Hematopoietic multipotent progenitor cell treated with erythropoietin and hydrocortisone succinate and interleukin-3 and kit ligand, for 4 days (in vitro differentiated cells): ENCODE measurements at regions not wholly inside any gene's neighbourhood (a gene's known extent, or its start where the extent isn't known, plus 50 kb on each side); places are given as distances from the start of the nearest gene placed in this dataset.

Source experiments
- DNase-seq: peaks from one replicate; pipeline ENCODE4 v3.0.0-alpha.2; 2015

DNA sequence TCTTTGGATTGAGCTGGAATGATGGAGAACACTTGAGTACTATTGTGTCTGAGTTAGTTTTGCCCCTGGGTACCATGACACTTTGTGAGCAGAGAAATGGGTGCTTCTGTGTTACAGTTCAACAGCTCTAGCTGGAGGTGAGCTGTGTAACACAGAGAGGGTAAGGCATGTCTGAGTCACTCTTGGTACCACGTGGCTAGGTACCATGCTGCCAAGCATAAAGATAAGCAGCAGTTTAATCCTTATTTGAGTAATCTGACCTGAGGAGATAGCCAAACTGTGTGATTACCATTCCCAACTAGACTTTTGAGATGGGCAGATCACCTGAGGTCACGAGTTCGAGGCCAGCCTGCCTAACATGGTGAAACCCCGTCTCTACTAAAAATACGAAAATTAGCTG, 122.0 kb downstream of the OLFM4 start:
- no peak for DNase-seq

DNA sequence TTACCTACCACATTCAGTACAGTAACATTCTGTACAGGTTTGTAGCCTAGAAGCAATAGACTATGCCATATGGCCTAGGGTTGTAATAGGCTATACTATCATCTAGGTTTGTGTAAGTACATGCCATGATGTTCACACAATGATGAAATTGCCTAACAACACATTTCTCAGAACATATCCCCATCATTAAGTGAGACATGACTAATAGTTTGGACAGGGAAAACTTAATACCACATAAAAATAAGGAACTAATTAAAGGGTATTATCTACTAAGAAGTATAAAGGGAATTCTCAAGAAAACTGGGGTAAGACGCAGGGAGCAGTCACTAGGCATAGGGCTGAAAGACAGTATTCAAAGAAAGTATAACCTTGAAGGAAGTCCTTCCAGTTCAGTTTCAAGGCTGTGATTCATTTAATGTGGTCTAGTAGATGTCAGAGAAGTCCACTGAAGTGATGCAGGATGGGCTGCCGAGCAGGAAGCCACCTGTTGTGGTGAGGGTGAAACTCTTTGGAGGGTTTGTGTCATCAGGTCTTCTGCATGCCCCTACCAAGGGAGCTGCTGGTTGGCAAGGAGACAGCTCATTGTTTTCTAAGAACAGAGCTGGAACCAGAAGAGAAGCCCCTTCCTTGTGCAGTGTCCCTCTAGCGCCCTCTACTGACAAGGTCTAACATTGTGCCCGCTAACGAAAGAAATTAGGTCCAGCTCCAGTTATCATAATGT, 122.9 kb downstream of the OLFM4 start:
- DNase-seq: peak; percentile 75

DNA sequence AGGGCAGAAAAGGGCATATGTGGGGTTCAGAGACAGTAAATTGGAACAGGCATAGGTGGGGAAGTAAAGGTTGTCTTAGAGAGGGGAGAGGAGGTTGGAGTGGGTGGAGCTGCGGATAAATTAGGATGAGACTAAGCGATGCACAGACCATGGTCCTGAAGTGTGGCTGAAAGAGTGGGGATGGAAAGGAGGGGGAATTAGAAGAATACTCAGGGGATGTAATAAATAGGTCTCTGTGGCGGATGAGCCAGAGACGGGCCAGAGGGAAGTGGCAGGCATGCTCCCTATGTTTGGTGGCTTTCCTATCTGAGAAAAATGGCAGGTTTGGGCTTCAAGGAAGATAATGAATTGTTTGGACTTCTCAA, 123.4 kb downstream of the OLFM4 start:
- no peak for DNase-seq

DNA sequence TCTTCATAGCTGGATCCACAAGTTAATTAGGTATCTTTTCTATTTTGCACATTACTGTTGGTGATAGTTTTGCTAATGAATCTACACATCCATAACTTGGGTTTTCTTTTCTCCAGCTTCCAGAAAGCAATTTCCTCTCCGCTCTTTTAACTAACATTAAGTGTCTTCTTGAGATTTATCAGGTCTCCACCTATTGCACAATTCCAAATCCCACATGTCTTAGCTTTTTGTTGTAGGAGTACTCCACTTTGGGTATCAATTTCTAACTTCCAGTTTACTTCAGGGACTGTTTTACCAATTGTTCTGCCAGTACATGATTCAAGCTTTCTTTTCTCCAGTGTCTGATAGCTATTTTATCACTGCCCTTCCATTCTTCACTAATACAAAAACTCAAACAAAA, 129.6 kb downstream of the OLFM4 start:
- DNase-seq: no peak

DNA sequence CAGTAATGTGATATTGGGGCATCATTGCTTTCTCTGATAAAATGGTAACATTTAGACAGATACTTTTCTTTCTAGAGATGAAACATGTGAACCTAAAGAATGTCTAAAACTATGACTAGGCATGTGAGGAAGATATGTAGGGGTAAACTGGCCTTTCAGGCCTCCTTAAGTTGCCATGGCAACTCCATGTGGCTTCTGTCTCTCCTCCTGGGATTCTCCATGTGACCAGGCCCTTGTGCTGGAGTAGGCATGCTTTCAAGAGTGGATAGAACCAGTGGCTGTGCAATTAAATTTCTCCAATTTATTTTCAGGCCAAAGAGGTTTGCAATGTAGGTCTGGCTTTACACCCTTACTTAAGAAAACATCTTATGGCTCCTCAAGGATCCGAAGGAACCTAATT, 130.8 kb downstream of the OLFM4 start:
- no peak for DNase-seq

DNA sequence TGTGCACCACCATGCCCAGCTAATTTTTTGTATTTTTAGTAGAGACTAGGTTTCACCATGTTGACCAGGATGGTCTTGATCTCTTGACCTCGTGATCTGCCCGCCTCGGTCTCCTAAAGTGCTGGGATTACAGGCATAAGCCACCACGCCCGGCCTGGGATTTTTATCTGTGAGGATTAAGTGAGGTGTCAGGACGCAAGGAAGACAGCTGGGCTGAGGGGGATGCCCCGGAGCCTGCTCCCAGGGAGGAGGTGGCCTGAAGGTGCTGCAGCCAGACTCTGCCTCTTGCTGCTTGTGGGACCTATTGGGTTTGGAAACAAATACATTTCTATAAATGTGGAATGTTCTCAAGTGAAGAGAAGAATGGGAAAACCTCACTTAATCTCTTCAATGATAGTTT, 131.6 kb downstream of the OLFM4 start:
- no peak for DNase-seq

DNA sequence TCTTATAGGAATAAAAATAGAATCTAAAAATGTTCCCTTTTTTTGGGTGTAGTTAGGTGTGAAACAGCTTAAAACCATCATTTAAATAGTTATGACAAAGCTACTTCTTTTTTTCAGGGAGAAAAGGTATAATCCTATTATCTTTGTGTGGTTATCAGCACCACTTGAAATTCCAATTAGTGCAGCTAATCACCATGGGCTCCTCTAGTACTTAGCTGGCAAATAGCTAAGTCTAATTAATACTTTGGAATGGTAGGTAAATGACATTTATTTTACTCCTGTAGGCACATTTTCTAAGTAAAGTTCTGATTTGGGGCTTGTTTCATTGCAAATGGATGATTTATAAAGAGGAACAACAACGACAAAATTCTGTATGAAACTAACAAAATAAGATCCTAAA, 132.6 kb downstream of the OLFM4 start:
- DNase-seq: no peak

DNA sequence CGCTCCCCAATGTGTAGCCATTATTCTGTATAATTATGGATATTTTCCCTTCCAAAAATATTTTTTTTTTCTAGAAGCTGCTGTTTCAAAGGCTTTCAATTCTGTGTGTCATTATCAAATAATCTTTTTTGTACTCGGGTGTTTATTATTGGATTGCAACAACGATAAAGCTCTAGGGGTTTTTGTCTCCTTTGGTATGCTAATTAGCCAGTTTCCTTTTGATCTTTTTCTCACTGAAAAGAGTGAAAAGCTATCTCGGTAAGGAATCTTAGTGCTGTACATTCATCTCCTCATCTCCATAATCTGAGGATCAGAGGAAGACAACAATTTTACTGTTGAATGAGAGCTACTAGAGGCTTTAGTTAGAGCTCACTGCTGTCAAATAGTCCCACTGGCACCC, 136.6 kb downstream of the OLFM4 start:
- no peak for DNase-seq

DNA sequence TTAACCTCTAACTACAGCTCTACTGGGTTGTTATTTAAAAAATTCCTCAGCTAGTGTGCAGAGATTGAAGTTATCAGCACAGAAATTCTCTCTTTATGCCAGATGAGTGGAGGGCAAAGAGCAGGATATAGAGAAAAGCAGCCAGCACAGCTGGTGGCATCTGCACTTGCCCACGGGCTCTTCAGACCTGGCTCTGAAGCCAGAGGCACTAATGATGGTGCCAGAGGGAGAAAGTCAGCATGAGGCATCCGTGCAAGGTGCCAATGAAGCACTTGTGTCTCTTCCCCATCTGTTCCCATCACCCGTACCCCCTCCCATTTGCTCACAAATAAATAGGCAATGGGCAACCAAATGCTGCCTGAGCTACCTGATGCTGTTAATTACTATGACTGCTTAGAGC, 138.9 kb downstream of the OLFM4 start:
- DNase-seq: no peak

DNA sequence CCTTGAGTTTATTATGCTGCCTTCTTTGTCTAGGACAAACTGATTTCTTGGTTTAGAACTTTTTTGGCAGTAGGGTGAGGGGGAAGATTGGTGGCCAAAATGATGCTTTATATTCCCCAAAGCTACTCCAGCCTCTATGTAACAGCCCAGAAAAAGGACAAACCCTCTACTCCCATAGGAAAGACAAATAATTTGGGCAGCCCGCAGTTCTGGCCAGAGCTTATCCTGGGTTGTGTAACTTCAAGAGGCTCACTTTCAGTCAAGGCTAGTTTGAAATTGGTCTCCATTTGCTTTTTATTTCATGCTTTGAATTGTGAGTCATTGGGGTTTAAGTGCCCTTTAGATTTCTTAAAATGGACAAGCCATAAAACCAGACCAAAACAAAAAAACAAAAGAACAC, 142.3 kb downstream of the OLFM4 start:
- DNase-seq: no peak

DNA sequence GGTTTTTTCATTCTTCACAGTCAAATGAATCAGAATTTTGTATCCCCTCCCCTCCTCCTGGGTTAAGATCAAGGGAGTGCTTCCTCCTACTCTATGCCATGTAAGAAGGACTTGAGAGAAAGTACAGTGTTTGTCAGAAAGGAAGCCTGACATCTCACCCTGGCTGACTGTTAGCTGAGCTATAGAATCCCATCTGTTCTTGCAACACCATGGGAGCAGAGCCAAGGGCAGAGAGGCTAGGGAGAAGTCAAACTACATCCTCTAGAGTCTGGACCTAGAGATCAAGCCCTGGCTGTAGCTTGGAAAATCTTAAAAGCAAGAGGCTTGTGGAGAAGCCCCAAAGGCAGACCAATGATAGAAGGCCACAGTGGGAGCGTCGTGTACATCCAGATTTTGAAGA, 145.9 kb downstream of the OLFM4 start:
- DNase-seq: no peak

DNA sequence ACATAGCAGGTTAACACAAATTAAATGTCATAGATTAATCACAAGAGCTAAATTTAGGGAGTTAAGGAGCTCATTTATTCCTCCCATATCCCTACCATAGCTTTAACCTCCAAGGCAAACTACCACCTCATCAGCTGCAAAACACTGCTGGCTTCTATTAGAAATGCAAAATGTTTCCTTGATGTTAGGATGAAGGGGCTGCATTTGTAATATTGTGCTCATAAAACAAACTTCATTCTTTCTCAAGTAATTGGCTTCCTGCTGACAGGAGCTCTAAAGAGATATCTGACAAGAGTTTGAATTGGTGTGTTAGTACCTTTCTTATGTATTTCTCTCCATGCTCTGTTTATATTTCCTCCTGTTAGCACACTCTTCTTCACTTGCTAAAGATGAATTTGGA, 152.1 kb downstream of the OLFM4 start:
- DNase-seq: no peak

DNA sequence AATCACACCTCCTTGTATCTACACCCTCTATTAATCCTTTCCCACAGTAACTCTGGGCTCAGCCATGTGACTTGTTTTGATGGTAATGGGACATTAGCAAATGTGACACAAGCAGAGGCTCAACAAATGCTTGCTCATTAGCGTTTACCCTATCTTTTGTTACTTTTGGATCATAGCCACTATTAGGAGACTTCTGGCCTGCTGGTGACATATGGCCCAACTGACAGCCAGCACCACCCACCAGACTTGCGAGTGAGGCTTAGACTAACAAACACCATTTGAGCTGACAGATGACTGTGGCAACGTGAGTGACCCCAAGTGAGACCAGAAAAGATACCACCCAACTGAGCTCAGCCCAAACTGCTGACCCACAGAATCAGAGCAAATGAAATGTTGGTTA, 154.1 kb downstream of the OLFM4 start:
- DNase-seq: no peak

DNA sequence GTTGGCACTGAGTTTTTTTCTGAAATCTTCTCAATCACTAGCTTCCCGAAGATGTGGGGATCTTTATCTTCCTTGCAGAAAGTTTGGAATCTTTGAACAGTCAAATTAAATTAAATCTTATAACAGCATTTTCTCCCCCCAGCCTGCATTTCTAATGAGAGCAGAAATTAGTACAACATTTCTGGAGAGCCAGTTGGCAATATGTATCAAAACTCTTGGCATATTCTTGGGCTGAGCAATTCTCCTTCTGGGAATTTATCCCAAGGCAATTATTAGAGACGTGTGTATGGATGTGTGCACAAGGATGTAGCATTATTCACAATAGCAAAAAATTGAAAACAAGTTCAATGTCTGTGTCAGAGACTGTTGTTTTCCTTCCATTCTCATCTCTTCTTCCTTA, 159.5 kb downstream of the OLFM4 start:
- DNase-seq: no peak

DNA sequence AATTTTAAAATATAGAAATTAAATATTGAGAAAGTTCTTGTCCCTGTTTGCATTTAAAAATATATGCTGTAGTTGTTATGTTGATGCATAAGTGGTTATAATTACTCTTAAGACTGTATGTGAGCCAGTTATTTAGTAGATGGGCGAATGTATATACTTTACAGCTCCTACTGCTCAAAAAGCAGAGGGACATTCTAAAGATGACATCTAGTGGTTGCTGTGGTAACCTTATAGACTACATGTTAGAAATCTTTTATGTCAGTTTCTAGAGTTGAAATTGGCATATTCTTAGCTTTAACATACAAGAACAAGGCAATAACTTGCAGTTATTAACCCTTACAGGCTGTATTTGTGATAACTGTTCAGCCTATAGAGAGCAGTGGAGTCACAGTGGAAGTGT, 160.5 kb downstream of the OLFM4 start:
- DNase-seq: no peak

DNA sequence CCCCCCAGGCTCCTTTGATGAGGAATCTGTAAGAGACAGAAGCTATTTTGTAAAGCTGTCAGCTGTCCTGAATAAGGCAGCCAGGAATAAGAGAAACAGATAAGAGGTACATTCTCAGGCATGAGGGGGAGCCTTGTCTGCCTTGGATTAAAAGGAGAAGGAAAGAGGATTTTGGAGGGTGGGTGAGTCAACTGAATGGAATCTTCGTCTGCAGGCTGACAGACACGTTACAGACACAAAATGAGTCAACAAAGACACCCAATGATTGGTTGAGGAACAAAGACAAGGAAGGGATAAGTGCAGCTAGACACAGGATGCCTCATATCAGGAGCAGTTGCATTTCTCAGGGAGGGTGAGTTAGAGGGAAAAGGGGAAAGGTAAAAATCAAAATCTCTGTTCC, 162.5 kb downstream of the OLFM4 start:
- no peak for DNase-seq

DNA sequence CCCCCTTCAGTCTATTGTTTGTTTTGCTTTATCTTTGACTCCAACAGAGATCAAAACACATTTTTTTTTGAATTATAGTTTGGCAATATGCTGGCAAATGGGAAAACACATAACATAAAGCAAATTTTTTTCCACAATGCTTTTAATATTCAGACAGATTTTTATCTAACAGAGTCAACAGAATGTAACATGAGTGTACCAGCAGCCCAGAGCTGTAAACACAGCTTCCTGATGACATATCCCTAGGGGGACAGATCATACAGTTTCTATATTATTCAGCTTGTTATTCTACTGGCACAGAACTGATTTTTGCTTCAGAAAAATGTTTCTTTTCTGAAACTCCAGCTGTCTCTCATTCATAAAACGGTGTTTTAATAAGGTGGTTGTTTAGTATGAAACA, 168.8 kb downstream of the OLFM4 start:
- DNase-seq: no peak

DNA sequence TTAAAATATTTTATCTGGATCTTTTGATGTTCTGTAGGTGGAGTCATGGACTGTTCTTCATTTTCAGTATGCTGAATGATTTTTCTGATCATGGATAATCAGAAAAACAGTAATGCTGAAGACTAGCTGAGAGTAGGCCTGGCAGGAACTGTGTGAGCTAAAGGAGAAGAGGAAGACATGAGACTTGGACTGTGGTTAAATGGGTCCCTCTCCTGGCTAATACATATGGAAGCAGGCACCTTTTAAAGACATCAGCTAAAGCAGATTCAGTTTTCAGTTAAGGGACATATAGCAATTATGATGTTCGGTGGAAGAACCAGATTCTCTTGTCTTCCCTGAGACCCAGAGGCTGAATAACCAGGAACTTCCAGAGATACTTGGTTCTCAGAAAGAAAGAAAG, 169.4 kb downstream of the OLFM4 start:
- DNase-seq: no peak

DNA sequence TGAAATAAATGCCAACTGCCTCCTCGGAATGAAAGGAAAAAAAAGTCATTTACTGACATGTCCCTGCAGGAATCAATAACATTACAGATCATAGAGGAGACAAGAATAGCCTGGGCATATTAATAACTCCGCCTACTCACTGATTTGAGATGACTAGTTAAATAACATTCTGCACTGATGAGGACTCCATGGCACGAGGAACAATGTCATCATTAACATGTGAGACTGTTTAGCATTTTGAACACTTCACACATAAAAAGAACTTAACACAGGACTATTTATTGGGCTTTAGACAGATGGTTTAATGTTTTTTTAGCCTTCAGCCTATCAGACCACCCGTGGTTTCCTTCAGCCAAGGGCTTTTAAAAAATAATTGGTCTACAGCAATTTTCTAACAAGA, 170.1 kb downstream of the OLFM4 start:
- no peak for DNase-seq

DNA sequence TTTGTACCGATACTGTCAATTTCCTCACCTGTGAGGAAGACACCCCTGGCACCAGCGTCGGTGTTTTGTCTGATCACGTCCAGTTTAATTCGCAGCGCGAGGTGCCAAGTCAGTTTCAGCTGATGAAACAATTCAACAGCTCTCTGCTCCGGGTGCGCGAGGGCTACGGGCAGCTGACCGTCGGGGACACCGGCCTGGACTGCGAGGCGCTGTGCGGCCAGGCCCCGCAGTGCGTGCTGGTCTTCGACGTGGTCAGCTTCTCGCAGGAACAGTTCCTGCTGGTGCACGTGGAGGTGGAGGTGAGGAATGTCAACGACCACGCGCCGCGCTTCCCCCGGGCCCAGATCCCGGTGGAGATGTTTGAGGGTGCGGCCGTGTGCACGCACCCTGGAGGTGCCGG, 171.5 kb downstream of the OLFM4 start:
- DNase-seq: no peak

DNA sequence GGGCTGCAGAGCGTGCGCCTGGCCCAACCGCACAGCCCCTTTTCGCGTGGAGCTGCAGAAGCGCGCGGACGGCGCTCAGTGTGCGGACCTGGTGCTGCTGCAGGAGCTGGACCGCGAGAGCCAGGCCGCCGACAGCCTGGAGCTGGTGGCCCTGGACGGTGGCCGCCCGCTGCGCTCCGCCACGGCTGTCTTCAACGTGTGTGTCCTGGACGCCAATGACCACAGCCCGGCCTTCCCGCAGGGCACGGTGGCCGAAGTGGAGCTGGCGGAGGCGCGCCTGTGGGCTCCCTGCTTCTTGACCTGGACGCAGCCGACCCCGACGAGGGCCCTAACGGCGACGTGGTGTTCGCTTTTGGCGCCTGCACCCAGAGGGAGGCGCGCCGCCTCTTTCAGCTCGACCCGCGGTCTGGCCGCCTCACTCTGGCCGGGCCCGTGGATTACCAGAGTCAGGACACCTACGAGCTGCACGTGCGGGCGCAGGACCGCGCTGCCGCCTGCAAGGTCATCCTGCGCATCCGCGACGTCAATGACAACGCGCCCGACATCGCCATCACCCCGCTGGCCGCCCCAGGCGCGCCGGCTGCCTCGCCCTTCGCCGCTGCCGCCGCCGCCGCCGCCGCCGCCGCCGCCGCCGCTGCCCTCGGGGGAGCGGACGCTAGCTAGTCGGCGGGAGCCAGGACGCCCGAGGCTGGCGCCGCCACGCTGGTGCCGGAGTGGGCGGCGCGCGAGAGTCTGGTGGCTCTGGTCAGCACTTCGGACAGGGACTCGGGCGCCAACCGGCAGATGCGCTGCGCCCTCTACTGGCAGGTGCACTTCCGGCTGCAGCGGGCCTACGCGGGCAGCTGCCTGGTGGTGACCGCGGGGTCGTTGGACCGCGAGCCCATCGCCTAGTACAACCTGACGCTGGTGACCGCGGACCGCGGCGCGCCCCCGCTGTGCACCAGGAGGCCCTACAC, 172.2 kb downstream of the OLFM4 start:
- peak; percentile 78 for DNase-seq

DNA sequence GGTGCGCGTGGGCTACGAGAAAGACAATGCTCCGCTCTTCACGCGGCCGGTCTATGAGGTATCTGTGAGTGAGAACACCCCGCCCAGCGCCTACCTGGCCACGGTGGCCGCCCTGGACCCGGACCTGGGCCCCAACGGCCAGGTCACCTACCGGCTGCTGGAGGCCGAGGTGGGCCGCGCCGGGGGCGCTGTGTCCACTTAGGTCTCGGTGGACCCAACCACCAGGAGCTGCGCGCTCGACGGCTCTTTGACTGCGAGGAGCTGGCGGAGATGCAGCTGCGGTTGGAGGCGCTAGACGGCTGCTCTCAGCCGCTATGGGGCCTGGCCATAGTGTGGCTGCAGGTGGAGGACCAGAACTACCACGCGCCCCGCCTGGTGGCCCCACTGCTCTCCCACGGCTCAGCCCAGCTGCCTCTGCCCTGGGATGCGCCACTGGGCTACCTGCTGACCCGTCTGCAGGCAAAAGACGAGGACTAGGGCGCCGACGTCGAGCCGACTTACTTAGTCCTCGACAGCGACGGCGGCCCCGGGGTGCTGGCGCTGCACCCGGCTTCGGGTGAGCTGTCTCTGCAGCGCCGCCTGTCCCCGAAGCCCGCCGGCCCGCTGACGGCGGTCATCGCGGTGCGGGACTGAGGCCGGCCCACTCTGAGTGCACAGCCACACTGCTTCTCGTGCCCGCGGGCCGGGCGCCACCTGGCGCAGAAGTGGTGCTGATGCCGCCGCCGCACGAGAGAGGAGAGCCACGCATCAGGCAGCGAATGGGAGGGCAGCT, 173.0 kb downstream of the OLFM4 start:
- DNase-seq: peak; percentile 25

DNA sequence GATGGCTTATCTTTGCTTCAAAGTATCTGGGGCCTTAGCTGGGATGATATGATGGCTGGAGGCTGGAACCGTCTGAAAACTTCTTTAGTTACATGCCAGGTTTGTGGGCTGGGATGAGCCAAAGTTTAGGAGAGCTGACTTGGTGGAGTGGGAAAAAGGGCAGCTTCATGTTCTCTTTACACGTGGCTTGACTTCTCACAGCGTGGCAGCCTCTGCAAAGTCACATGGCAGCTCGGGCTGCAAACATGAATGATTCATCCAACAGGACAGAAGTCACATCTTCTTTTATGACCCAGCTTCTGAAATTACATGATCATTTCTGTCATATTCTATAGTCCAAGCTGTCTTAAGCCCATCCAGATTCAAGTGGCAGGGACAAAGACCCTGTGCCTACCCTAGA, 176.0 kb downstream of the OLFM4 start:
- no peak for DNase-seq

DNA sequence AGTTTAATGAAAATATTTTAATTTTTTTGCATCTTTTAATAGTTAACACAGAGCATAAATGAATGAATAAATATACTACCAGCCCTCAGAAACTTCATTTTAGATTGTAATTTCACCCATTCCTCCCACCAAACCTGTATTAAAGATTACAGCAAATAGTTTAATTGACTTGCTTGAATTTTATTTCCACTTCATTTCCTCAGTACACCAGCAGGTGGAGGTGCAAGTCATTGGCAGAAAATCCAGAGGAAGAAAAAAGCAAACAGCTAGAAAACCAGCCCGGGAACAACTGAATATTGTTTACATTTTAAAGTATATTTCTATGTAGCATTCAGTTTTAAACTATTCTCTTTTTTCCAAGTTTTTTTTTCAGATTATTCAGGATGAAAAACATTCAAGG, 177.8 kb downstream of the OLFM4 start:
- DNase-seq: peak; percentile 38
